HepG2 (cell line): ENCODE measurements at regions not wholly inside any gene's neighbourhood (a gene's known extent, or its start where the extent isn't known, plus 50 kb on each side); places are given as distances from the start of the nearest gene placed in this dataset.

Experiments
- DR1 ChIP-seq: sonication (generic); formaldehyde crosslinking; IDR thresholded peaks from 2 replicates; pipeline ENCODE4 v1.8.0; 2021; ENCODE audit warnings: mild to moderate bottlenecking, missing genetic modification reagents, inconsistent platforms
- HCFC1 ChIP-seq: fragments of 150-350 bp; IDR thresholded peaks from 2 replicates; pipeline ENCODE4 v1.6.1; 2014; ENCODE audit warnings: low read depth, low read length
- HNF4A ChIP-seq: sonication (generic); formaldehyde crosslinking; IDR thresholded peaks from 2 replicates; pipeline ENCODE4 v1.4.0; 2020; ENCODE audit warnings: missing genetic modification reagents
- HOXA7 ChIP-seq: sonication (generic); formaldehyde crosslinking; IDR thresholded peaks from 2 replicates; pipeline ENCODE4 v1.8.1; 2022; ENCODE audit warnings: mild to moderate bottlenecking, missing genetic modification reagents, moderate library complexity
- IRF9 ChIP-seq: sonication (generic); formaldehyde crosslinking; IDR thresholded peaks from 2 replicates; pipeline ENCODE4 v1.8.0; 2022; ENCODE audit warnings: missing genetic modification reagents, mild to moderate bottlenecking, borderline replicate concordance
- JUNB ChIP-seq: sonication (generic); formaldehyde crosslinking; IDR thresholded peaks from 2 replicates; pipeline ENCODE4 v1.8.0; 2022; ENCODE audit warnings: missing genetic modification reagents, mild to moderate bottlenecking, borderline replicate concordance
- ONECUT2 ChIP-seq: sonication (generic); formaldehyde crosslinking; IDR thresholded peaks from 2 replicates; pipeline ENCODE4 v1.4.0; 2020; ENCODE audit warnings: missing genetic modification reagents
- POGK ChIP-seq: sonication (generic); formaldehyde crosslinking; conservative IDR thresholded peaks from 2 replicates; pipeline ENCODE4 v1.8.0; 2022; ENCODE audit warnings: mild to moderate bottlenecking, moderate library complexity, missing genetic modification reagents
- THAP9 ChIP-seq: sonication (generic); formaldehyde crosslinking; IDR thresholded peaks from 2 replicates; pipeline ENCODE4; 2020; ENCODE audit warnings: missing genetic modification reagents, mild to moderate bottlenecking, borderline replicate concordance
- ZMYM4 ChIP-seq: sonication (generic); formaldehyde crosslinking; IDR thresholded peaks from 2 replicates; pipeline ENCODE4 v1.8.1; 2023; ENCODE audit warnings: mild to moderate bottlenecking, missing genetic modification reagents
- ZNF260 ChIP-seq: sonication (generic); formaldehyde crosslinking; IDR thresholded peaks from 2 replicates; pipeline ENCODE4 v1.4.0; 2020; ENCODE audit warnings: missing genetic modification reagents, low read depth, mild to moderate bottlenecking, borderline replicate concordance
- ZNF407 ChIP-seq: sonication (generic); formaldehyde crosslinking; IDR thresholded peaks from one replicate; pipeline ENCODE4 v1.5.1; 2020; ENCODE audit warnings: mild to moderate bottlenecking, missing genetic modification reagents; ENCODE audit errors: not compliant biosample characterization
- ZNF510 ChIP-seq: sonication (generic); formaldehyde crosslinking; IDR thresholded peaks from 2 replicates; pipeline ENCODE4 v1.4.0; 2020; ENCODE audit warnings: low read depth, mild to moderate bottlenecking, missing genetic modification reagents
- ZSCAN29 ChIP-seq: sonication (generic); formaldehyde crosslinking; conservative IDR thresholded peaks from 2 replicates; pipeline ENCODE4 v1.4.0; 2020; ENCODE audit warnings: mild to moderate bottlenecking, missing genetic modification reagents

- peak; percentile 71; the same call in 1 of the 2 replicates for TF ChIP-seq POGK (CRISPR knock-in tag)
- TF ChIP-seq ZNF407 (CRISPR knock-in tag), result no peak
- no peak for TF ChIP-seq THAP9 (CRISPR knock-in tag)
- no peak; the same call in 1 of the 2 replicates for TF ChIP-seq ZSCAN29 (CRISPR knock-in tag)
- TF ChIP-seq HCFC1, result no peak
- no peak for TF ChIP-seq JUNB (CRISPR knock-in tag)
- peak; percentile 50; the same call in 1 of the 2 replicates for TF ChIP-seq DR1 (CRISPR knock-in tag)
- TF ChIP-seq ZMYM4 (CRISPR knock-in tag), result peak; percentile 98
- TF ChIP-seq ZNF260, result no peak
- TF ChIP-seq HNF4A, result peak; percentile 2; the same call in 1 of the 2 replicates
- no peak for TF ChIP-seq HOXA7
- TF ChIP-seq IRF9, result peak; percentile 70
- TF ChIP-seq ZNF510, result no peak
- peak; percentile 92 for TF ChIP-seq ONECUT2 (CRISPR knock-in tag)
These were observed 269.6 kb downstream of the RPS24 start (continued) for GRCh38 chr10:78302989-78303854.
